Erythroblast (primary cell): ENCODE measurements at regions not wholly inside any gene's neighbourhood (a gene's known extent, or its start where the extent isn't known, plus 50 kb on each side); places are given as distances from the start of the nearest gene placed in this dataset.

Experiments
- GATA1 ChIP-seq: IDR thresholded peaks from 2 replicates; pipeline ENCODE4 v1.6.1; 2011; ENCODE audit warnings: low read depth, mild to moderate bottlenecking, control low read depth, low read length, moderate library complexity
- POLR2A ChIP-seq: IDR thresholded peaks from 2 replicates; pipeline ENCODE4 v1.6.1; 2011; ENCODE audit warnings: mild to moderate bottlenecking, low read length

DNA sequence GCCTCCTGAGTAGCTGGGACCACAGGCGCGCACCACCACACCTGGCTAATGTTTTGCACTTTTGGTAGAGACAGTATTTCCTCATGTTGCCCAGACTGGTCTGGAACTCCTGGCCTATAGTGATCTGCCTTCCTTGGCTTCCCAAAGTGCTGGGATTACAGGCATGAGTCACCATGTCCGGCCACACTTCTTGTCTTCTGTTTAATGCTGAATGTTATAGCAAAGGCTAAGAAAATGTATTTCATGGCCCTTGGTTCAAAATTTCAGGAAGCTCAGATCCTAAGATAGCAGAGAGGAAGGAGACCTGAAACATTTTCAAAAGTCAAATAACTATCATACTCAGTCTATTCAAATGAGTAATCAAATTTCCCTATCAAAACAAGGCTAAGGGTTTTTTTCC is 229.6 kb downstream of the BAMBI start:
- no peak for TF ChIP-seq POLR2A
- TF ChIP-seq GATA1, result no peak
